Activated naive CD4-positive, alpha-beta T cell treated with anti-CD3 and anti-CD28 coated beads for 36 hours (primary cell): ENCODE measurements at regions not wholly inside any gene's neighbourhood (a gene's known extent, or its start where the extent isn't known, plus 50 kb on each side); places are given as distances from the start of the nearest gene placed in this dataset.
"Not testable (repeated sequence)": the region's sequence is repeated elsewhere in the genome, so short reads cannot be mapped to it uniquely, and the experiment has no call there.

Experiments used
- CTCF ChIA-PET: fragments of 350-600 bp; sonication (Branson Sonifier 250); formaldehyde crosslinking; loops from one replicate; lab custom pipeline; 2021; ENCODE audit warnings: antibody characterized with exemption; lab: Charles Lee
- DNase-seq: peaks from one replicate; pipeline ENCODE4 v3.0.0-alpha.2; 2020
- H3K27ac Mint-ChIP-seq: one replicate; pipeline ENCODE4 v1.8.0; 2021; ENCODE audit warnings: mild to moderate bottlenecking, mixed read lengths
- H3K27me3 Mint-ChIP-seq: one replicate; pipeline ENCODE4 v1.8.0; 2021; ENCODE audit warnings: low read depth, mixed read lengths
- H3K36me3 Mint-ChIP-seq: one replicate; pipeline ENCODE4 v1.8.0; 2021; ENCODE audit warnings: low read depth, mixed read lengths
- H3K4me1 Mint-ChIP-seq: one replicate; pipeline ENCODE4 v1.8.0; 2021; ENCODE audit warnings: low read depth, mixed read lengths
- H3K4me3 Mint-ChIP-seq: one replicate; pipeline ENCODE4 v1.8.0; 2021; ENCODE audit warnings: mild to moderate bottlenecking, moderate library complexity, mixed read lengths
- H3K9me3 Mint-ChIP-seq: one replicate; pipeline ENCODE4 v1.8.0; 2021; ENCODE audit warnings: mixed read lengths
- intact Hi-C: fragments of 100-400 bp; cut with micrococcal nuclease; formaldehyde crosslinking; loops from one replicate; pipeline ENCODE4 v1.15.1; 2023

DNA sequence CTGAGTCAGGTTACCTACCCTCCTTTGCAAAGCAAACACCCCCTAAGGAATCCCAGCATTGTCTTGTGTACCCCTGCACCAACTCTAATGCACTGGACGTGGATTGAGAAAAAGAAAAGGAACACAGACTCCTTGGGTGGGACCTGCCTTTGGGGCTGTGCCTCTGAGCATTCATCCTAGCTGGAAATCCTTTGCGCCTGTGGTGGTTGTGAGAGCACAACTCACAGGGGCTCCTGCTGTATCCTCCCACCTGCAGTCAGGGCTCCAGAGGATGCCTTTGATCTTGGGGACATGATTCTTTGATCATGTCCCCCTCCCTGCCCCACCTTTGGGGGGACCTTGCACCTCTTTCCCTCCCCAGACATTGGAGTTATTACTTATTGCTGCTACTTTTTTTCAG, 338.5 kb downstream of the GADD45G start:
- no peak overlapping the region for H3K4me3 Mint-ChIP-seq
- peaks cover 5% of the 10 kb centered on the region for H3K27me3 Mint-ChIP-seq
- intact Hi-C loops, result no loop called here
- H3K27ac Mint-ChIP-seq, result no peak overlapping the region
- CTCF ChIA-PET, result no interaction called here
- H3K9me3 Mint-ChIP-seq, result no peaks in the 10 kb centered on the region
- peaks cover 3% of the 10 kb centered on the region for H3K4me1 Mint-ChIP-seq
- no peak for DNase-seq
- no peaks in the 10 kb centered on the region for H3K36me3 Mint-ChIP-seq

DNA sequence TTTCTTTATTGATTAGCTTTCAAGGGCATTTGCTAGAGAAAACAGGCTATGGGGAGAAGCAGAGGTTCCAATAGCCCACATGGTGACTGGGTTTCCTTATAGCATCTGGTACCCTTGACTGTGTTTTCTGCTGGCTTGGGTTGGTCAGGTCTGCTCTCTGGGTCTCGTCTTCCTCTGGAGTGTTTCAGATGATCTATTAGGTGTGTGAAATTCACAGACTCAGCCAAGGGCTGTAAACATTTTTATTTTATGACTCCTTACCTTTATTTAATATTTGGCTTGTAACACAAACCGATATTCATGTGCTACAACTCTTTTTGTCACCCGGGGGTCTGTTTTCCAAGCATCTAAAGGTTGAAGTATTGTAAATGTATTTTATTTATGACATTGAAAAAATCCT, 338.9 kb downstream of the GADD45G start:
- Mint-ChIP-seq H3K27ac (no peak overlapping the region), H3K9me3 (no peaks in the 10 kb centered on the region), H3K4me1 (peaks cover 3% of the 10 kb centered on the region), H3K27me3 (peaks cover 4% of the 10 kb centered on the region), H3K4me3 (no peak overlapping the region), H3K36me3 (no peaks in the 10 kb centered on the region)
- intact Hi-C loops, result no loop called here
- DNase-seq, result no peak
- CTCF ChIA-PET, result interaction anchor here (0.7 kb wide), 1 partner anchor 56 kb away, joined by 5 read pairs; no protein-coding TSS in a partner anchor

DNA sequence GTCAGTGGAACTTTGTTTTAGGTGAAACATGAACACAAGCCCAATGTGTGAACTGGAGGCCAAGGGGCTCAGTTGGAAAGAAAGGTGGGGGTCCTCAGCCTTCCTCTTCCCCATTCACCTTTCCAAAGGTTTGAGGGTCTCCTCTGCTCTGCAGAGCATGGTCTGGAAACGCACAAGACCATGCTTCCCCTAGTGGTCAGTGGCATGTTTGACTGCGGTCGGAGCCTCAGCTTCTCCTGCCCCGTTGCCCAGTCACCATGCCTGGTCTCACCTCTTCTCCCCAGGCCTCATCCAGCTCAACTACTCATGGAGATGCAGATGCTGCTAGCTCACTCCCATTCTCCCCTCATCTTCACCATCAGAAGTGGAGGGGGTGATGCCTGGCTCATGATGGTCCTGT, 340.3 kb downstream of the GADD45G start:
- no peak overlapping the region for H3K27ac Mint-ChIP-seq
- H3K4me3 Mint-ChIP-seq, result no peak overlapping the region
- H3K4me1 Mint-ChIP-seq, result peaks cover 3% of the 10 kb centered on the region
- no peak for DNase-seq
- no peaks in the 10 kb centered on the region for H3K36me3 Mint-ChIP-seq
- CTCF ChIA-PET, result no interaction called here
- H3K9me3 Mint-ChIP-seq, result no peaks in the 10 kb centered on the region
- intact Hi-C loops, result no loop called here
- H3K27me3 Mint-ChIP-seq, result peaks cover 5% of the 10 kb centered on the region

DNA sequence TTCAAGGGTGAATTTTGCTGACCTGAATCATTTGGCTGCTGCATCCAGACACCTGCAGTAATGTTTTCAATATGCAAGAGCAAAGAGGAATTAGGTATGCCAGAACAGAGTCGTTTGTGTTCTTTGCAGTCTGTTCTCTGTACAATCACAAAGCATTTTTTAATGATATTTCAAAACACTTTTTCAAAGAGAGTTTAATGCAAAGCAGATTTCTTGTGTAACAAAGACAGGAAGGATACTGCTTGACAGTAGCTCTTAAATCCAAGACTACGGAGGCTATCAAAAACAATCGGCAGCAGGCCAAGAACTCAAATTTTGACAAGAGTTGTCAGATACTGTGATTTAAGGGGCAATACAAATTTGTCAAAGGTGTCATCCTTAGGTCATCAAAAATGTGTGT, 341.9 kb downstream of the GADD45G start:
- Mint-ChIP-seq H3K9me3 (no peaks in the 10 kb centered on the region), H3K36me3 (no peaks in the 10 kb centered on the region), H3K4me3 (no peak overlapping the region), H3K27me3 (peaks cover 5% of the 10 kb centered on the region), H3K27ac (no peak overlapping the region), H3K4me1 (peaks cover under 1% of the 10 kb centered on the region)
- CTCF ChIA-PET, result interaction anchor here (1.6 kb wide), 1 partner anchor 344 kb away, joined by 5 read pairs; no protein-coding TSS in a partner anchor
- no peak for DNase-seq
- intact Hi-C loops, result no loop called here

DNA sequence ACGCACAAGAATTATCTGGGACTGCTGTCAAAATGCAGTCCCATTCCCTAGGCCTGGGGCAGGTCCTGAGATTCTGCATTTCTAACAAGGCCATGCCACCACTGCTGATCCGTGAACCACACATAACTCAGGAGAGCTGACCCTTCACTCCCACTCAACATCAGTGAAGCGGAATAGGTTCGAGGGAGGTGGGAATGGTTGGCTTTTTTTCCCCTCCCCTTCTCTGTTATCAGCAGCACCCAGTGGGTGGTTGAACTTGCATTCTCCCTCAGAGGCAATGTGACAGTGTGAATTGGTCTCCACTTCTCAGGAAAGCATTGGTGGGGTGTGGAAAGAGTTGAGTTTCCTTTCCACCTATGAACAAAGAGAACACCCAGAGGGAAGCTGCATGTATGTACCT, 344.3 kb downstream of the GADD45G start:
- Mint-ChIP-seq H3K4me1 (peaks cover 10% of the 10 kb centered on the region), H3K9me3 (no peaks in the 10 kb centered on the region), H3K4me3 (no peak overlapping the region), H3K36me3 (no peaks in the 10 kb centered on the region), H3K27me3 (peaks cover 5% of the 10 kb centered on the region), H3K27ac (no peak overlapping the region)
- no peak for DNase-seq
- CTCF ChIA-PET, result no interaction called here
- intact Hi-C loops, result no loop called here

DNA sequence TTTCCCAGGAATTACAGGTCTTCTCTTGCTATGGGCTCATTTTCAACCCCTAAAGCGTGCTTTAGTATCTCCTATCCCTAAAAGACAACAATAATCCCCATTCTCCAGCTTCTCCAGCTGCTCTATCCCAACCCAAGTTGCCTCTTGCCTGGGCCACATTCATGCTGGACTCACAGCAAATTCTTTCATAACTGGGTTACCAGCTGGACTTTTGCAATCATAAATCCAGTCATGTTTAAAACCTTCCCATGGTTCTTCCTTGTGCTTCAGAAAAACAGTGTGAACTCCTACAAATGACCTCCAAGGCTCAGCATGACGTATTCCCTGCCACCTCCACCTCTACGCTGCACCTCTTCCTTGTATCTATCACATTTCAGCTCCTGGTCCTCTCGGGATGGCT, 346.9 kb downstream of the GADD45G start:
- CTCF ChIA-PET, result interaction anchor here (1.4 kb wide), 1 partner anchor 27 kb away, joined by 3 read pairs; no protein-coding TSS in a partner anchor
- Mint-ChIP-seq H3K4me1 (peaks cover 10% of the 10 kb centered on the region), H3K27ac (no peak overlapping the region), H3K36me3 (no peaks in the 10 kb centered on the region), H3K4me3 (no peak overlapping the region), H3K9me3 (no peaks in the 10 kb centered on the region), H3K27me3 (peaks cover 5% of the 10 kb centered on the region)
- intact Hi-C loops, result no loop called here
- DNase-seq, result no peak

GRCh38 chr9:89952401-89952800, 347.6 kb downstream of the GADD45G start:
- Mint-ChIP-seq H3K27me3 (peaks cover 5% of the 10 kb centered on the region), H3K4me3 (no peak overlapping the region), H3K36me3 (no peaks in the 10 kb centered on the region), H3K27ac (no peak overlapping the region), H3K9me3 (no peaks in the 10 kb centered on the region), H3K4me1 (peaks cover 10% of the 10 kb centered on the region)
- no peak for DNase-seq
- CTCF ChIA-PET, result interaction anchor here (1.4 kb wide), 1 partner anchor 28 kb away, joined by 3 read pairs; no protein-coding TSS in a partner anchor
- intact Hi-C loops, result no loop called here

DNA sequence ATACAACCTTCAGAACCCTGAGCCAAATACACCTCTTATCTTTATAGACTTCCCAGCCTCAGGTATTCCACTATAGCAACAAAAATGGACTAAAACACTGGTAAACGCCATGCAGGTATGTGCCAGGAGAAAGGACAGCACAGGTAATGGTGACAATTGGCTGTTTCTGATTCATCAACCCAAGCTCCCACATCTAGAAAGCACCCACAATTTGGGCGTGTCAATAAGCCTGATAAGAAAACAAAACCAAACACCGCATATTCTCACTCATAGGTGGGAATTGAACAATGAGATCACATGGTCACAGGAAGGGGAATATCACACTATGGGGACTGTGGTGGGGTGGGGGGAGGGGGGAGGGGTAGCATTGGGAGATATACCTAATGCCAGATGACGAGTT, 348.5 kb downstream of the GADD45G start:
- H3K36me3 Mint-ChIP-seq, H3K4me3 Mint-ChIP-seq, H3K27ac Mint-ChIP-seq, intact Hi-C loops, H3K27me3 Mint-ChIP-seq, DNase-seq, H3K9me3 Mint-ChIP-seq, H3K4me1 Mint-ChIP-seq: not testable (repeated sequence)
- CTCF ChIA-PET, result interaction anchor here (1.4 kb wide), 1 partner anchor 29 kb away, joined by 3 read pairs; no protein-coding TSS in a partner anchor

DNA sequence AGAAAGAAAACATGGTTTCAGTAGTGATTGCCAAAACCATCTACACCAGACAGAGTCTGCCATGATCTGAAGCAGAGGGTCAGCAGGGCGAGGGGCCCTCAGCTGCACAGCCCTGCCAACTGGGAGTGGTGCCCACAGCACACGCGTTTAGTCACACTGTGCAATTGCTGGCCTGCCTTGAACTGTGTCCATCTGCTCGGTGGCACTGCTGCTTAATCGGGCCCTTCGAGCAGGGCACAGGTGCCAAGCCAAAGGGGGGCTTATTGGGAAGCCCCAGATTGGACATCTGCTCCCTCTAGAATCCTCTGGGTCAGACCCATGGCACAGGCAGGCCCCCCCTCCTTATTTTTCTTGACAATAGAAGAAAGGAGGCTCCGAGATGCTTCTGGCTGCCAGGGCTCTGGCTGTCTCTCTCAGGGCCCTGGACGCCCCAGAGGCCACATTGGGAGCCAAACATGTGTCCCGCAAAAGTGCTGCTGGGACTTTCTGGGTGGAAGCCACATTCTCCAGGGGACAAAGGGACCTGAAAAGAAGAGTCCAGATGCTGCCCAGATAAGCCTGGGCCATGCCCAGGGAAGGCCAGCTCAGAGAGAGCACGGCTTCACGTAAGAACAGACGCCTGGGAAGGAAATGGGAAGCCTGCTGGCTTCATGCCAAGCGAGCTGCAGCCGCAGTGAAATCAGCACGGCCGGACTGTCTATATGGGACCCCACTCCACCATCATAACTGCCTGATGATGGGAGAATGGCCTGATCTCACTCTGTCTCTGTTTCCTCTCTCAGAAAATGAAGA, 349.2 kb downstream of the GADD45G start:
- peaks cover 5% of the 10 kb centered on the region for H3K27me3 Mint-ChIP-seq
- no peak for DNase-seq
- no peak overlapping the region for H3K27ac Mint-ChIP-seq
- peaks cover 10% of the 10 kb centered on the region for H3K4me1 Mint-ChIP-seq
- no peaks in the 10 kb centered on the region for H3K36me3 Mint-ChIP-seq
- H3K9me3 Mint-ChIP-seq, result no peaks in the 10 kb centered on the region
- intact Hi-C loops, result no loop called here
- no peak overlapping the region for H3K4me3 Mint-ChIP-seq
- CTCF ChIA-PET, result no interaction called here

GRCh38 chr9:89955144-89955543, 350.3 kb downstream of the GADD45G start:
- H3K9me3 Mint-ChIP-seq, result no peaks in the 10 kb centered on the region
- no peak for DNase-seq
- CTCF ChIA-PET, result no interaction called here
- H3K36me3 Mint-ChIP-seq, result no peaks in the 10 kb centered on the region
- no peak overlapping the region for H3K4me3 Mint-ChIP-seq
- no peak overlapping the region for H3K27ac Mint-ChIP-seq
- peaks cover 10% of the 10 kb centered on the region for H3K4me1 Mint-ChIP-seq
- H3K27me3 Mint-ChIP-seq, result no peaks in the 10 kb centered on the region
- intact Hi-C loops, result no loop called here

DNA sequence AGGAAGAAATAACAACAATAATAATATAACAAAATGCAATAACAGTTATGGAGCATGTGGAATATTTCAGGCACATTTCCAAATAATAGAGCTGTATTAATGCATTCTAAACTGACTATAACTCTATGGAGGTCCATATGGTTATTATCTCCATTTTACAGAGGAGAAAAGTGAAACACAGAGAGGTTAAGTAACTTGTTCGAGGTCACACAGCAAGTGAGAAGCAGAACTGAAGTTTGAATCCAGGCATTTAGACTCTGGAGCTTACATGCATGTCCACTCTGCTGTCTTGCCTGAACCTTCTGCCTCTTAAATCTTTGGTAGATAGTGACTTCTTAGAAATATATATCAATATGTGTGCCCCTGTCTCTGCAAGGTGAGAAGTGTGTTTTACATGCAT, 350.8 kb downstream of the GADD45G start:
- DNase-seq, result no peak
- H3K36me3 Mint-ChIP-seq, result no peaks in the 10 kb centered on the region
- no peak overlapping the region for H3K27ac Mint-ChIP-seq
- intact Hi-C loops, result no loop called here
- no peaks in the 10 kb centered on the region for H3K27me3 Mint-ChIP-seq
- H3K4me1 Mint-ChIP-seq, result peaks cover 10% of the 10 kb centered on the region
- CTCF ChIA-PET, result no interaction called here
- H3K4me3 Mint-ChIP-seq, result no peak overlapping the region
- no peaks in the 10 kb centered on the region for H3K9me3 Mint-ChIP-seq

DNA sequence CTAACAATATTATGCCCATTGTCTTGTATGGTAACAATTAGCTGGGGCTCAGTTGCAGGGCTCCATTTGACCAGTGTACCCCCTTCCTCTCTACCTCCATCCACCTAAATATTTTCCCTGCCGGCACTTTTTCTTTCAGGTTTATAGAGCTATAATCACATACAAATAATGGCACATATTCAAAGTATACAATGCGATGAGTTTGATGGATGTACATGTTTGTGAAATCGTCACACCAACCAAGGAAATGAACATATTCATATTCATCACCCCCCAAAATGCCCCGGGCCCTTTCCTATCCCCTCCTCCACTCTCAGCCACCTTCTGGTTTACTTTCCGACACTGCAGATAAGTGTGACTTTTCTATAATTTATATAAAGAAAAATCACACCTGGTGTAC, 351.5 kb downstream of the GADD45G start:
- no peak overlapping the region for H3K27ac Mint-ChIP-seq
- H3K4me1 Mint-ChIP-seq, result peaks cover 14% of the 10 kb centered on the region
- CTCF ChIA-PET, result no interaction called here
- no peaks in the 10 kb centered on the region for H3K36me3 Mint-ChIP-seq
- intact Hi-C loops, result no loop called here
- H3K27me3 Mint-ChIP-seq, result no peaks in the 10 kb centered on the region
- H3K4me3 Mint-ChIP-seq, result no peak overlapping the region
- H3K9me3 Mint-ChIP-seq, result no peaks in the 10 kb centered on the region
- no peak for DNase-seq

DNA sequence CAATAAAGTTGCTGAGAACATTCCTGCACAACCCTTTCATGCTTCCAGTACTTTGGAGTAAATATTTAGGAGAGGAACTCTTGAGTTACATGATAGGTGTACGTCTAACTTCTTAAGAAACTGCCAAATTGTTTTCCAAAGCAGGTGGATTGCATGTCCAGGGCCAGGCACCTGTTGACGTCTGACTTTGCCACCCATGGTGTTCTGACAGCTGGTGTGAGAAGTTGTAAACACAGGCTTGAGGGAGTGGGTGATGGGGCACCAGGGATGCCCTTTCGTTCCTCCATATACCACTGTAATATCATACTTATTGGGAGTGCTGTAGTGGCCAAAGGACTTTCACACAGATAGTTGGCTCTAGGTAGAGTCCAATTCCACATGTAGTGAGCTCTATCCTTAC, 352.1 kb downstream of the GADD45G start:
- Mint-ChIP-seq H3K27me3 (no peaks in the 10 kb centered on the region), H3K9me3 (no peaks in the 10 kb centered on the region), H3K4me3 (no peak overlapping the region), H3K36me3 (no peaks in the 10 kb centered on the region), H3K4me1 (peaks cover 20% of the 10 kb centered on the region), H3K27ac (no peak overlapping the region)
- CTCF ChIA-PET, result interaction anchor here (0.7 kb wide), 1 partner anchor 28 kb away, joined by 3 read pairs; no protein-coding TSS in a partner anchor
- DNase-seq, result no peak
- intact Hi-C loops, result no loop called here
